ENCODE measurements at regions not wholly inside any gene's neighbourhood (a gene's known extent, or its start where the extent isn't known, plus 50 kb on each side); places are given as distances from the start of the nearest gene placed in this dataset.

DNA sequence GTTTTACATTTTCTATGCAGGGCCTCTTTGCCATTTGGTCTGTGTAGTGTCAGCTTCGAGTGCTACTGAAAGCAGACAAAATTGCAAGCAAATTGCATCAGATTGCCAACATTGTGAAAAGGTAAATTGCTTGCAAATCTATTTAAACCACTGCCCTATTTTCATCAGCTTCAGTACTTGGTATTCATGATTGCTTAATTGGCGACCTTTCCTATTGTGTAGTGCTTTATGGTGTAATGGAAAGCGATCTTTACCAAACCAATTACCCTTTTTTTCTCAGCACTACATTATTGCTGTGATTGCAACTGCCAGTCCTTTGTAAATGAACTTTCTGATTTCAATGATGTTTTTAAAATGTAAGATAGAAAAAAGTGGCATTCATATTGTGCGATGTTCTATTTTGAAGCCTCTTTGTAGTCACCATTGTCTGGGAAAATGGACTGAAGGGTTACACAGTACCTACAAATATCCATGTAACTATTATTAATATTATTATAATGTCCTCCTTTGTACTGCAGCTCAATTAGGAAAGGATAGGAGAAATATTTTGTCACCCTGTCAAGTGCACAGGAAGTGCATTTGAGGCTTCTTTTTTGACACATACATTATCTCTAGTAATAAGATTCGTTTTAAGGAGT, 177.7 kb upstream of the SP8 start:
- Histone ChIP-seq H3K4me1 (ENCODE audit: insufficient read depth, low read length) (peaks cover 17% of the 10 kb centered on the region), H2AFZ (ENCODE audit: low read length) (no peak overlapping the region), H4K20me1 (ENCODE audit: low read length) (no peaks in the 10 kb centered on the region), H3K9ac (ENCODE audit: low read length) (no peak overlapping the region), H3K4me3 (ENCODE audit: low read length) (no peak overlapping the region), H3K27me3 (ENCODE audit: low read length) (peaks cover 31% of the 10 kb centered on the region; the same call in 1 of the 2 replicates), H3K27ac (ENCODE audit: low read length) (no peak overlapping the region), H3K9me2 (replicated peaks; ENCODE audit: low read length) (no peaks in the 10 kb centered on the region), H3F3A (ENCODE audit: low read length, unreplicated experiment) (no peaks in the 10 kb centered on the region), H3K9me3 (ENCODE audit: low read length) (no peaks in the 10 kb centered on the region), H3K36me3 (ENCODE audit: low read depth, low read length) (no peaks in the 10 kb centered on the region), H3K4me2 (ENCODE audit: low read length) (no peak overlapping the region), H3K79me2 (ENCODE audit: low read length) (no peaks in the 10 kb centered on the region)
- DNase-seq (no peak), ATAC-seq (no peak)
- BruUV-seq (replicated peaks): no TSS peak
- CTCF ChIA-PET: no interaction called here
- POLR2A ChIA-PET (ENCODE audit: unreplicated experiment): no interaction called here
- intact Hi-C loops (cut with micrococcal nuclease): no loop called here
- TF ChIP-seq EZH2phosphoT487 (IDR thresholded peaks at IDR 0.05; ENCODE audit: borderline replicate concordance, low read length) (no peak), EZH2 (IDR thresholded peaks at IDR 0.05; ENCODE audit: low read length, unreplicated experiment) (no peak)
- TF ChIP-seq, protein P1, sequence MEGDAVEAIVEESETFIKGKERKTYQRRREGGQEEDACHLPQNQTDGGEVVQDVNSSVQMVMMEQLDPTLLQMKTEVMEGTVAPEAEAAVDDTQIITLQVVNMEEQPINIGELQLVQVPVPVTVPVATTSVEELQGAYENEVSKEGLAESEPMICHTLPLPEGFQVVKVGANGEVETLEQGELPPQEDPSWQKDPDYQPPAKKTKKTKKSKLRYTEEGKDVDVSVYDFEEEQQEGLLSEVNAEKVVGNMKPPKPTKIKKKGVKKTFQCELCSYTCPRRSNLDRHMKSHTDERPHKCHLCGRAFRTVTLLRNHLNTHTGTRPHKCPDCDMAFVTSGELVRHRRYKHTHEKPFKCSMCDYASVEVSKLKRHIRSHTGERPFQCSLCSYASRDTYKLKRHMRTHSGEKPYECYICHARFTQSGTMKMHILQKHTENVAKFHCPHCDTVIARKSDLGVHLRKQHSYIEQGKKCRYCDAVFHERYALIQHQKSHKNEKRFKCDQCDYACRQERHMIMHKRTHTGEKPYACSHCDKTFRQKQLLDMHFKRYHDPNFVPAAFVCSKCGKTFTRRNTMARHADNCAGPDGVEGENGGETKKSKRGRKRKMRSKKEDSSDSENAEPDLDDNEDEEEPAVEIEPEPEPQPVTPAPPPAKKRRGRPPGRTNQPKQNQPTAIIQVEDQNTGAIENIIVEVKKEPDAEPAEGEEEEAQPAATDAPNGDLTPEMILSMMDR (conservative IDR thresholded peaks at IDR 0.05; ENCODE audit: low read depth, low read length): no peak

DNA sequence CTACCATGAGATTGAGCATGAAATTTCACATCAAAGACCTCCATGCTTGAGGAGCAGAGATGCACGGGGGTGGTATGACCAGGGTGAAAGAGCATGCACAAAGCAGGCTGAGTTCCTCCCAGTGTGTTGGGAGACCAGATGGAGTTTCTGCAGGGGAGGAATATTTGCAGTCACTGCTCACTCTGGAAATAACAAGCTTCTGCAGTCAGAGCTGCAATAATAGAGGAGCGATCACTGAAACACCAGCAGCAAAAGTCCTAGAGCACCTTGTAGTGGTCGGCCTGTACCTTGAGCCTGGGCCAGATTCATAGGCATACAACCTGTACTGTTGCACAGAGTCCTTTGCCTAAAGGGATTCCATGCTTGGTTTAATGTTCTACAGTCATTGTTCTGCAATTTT, 184.5 kb upstream of the SP8 start:
- H4K20me1 ChIP-seq (ENCODE audit: low read length): no peaks in the 10 kb centered on the region
- ATAC-seq (no peak), DNase-seq (no peak)
- no peak for TF ChIP-seq EZH2 (IDR thresholded peaks at IDR 0.05; ENCODE audit: low read length, unreplicated experiment)
- TF ChIP-seq, protein P1 (conservative IDR thresholded peaks at IDR 0.05; ENCODE audit: low read depth, low read length): no peak
- no peak for TF ChIP-seq EZH2phosphoT487 (IDR thresholded peaks at IDR 0.05; ENCODE audit: borderline replicate concordance, low read length)
- H3K79me2 ChIP-seq (ENCODE audit: low read length): no peaks in the 10 kb centered on the region
- no TSS peak for BruUV-seq (replicated peaks)
- no peak overlapping the region for H3K27ac ChIP-seq (ENCODE audit: low read length)
- H2AFZ ChIP-seq (ENCODE audit: low read length): no peak overlapping the region
- ChIA-PET CTCF (no interaction called here), POLR2A (ENCODE audit: unreplicated experiment) (no interaction called here)
- no peak overlapping the region for H3K4me3 ChIP-seq (ENCODE audit: low read length)
- H3F3A ChIP-seq (ENCODE audit: low read length, unreplicated experiment): no peaks in the 10 kb centered on the region
- no peak overlapping the region for H3K4me2 ChIP-seq (ENCODE audit: low read length)
- no peaks in the 10 kb centered on the region for H3K9me2 ChIP-seq (replicated peaks; ENCODE audit: low read length)
- no peaks in the 10 kb centered on the region for H3K36me3 ChIP-seq (ENCODE audit: low read depth, low read length)
- intact Hi-C loops (cut with micrococcal nuclease): no loop called here
- H3K27me3 ChIP-seq (ENCODE audit: low read length): peaks cover 66% of the 10 kb centered on the region
- no peaks in the 10 kb centered on the region for H3K9me3 ChIP-seq (ENCODE audit: low read length)
- no peak overlapping the region for H3K9ac ChIP-seq (ENCODE audit: low read length)
- no peaks in the 10 kb centered on the region for H3K4me1 ChIP-seq (ENCODE audit: insufficient read depth, low read length)

DNA sequence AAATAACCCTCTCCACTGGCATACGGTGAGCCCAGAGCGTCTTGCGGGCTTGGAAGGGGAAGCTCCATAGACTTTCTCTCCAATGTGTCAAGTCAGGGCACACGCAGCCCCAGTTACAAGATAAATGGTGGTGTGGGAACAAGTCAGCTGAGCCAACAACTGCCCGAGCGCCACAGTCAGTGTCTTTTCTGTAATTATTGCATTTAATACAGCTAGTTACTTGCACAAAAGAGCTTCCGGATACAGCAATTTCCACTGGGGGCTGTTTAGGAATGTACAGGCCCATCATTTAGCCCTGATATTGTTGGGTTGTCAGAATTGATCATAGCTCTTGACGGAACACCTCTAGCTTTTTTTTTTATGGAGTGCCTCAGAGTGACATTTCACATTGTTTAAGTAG, 193.5 kb upstream of the SP8 start:
- ChIA-PET CTCF (no interaction called here), POLR2A (ENCODE audit: unreplicated experiment) (no interaction called here)
- Histone ChIP-seq H3K4me2 (ENCODE audit: low read length) (no peak overlapping the region), H3K27me3 (ENCODE audit: low read length) (peaks cover 66% of the 10 kb centered on the region), H3K4me3 (ENCODE audit: low read length) (no peak overlapping the region), H3K36me3 (ENCODE audit: low read depth, low read length) (no peaks in the 10 kb centered on the region), H3K79me2 (ENCODE audit: low read length) (no peaks in the 10 kb centered on the region), H2AFZ (ENCODE audit: low read length) (no peak overlapping the region), H3K27ac (ENCODE audit: low read length) (no peak overlapping the region), H3K9me2 (replicated peaks; ENCODE audit: low read length) (no peaks in the 10 kb centered on the region), H3K9me3 (ENCODE audit: low read length) (no peaks in the 10 kb centered on the region), H3F3A (ENCODE audit: low read length, unreplicated experiment) (no peaks in the 10 kb centered on the region), H3K9ac (ENCODE audit: low read length) (no peak overlapping the region), H3K4me1 (ENCODE audit: insufficient read depth, low read length) (no peaks in the 10 kb centered on the region), H4K20me1 (ENCODE audit: low read length) (no peaks in the 10 kb centered on the region)
- ATAC-seq (no peak), DNase-seq (no peak)
- BruUV-seq (replicated peaks): no TSS peak
- TF ChIP-seq EZH2phosphoT487 (IDR thresholded peaks at IDR 0.05; ENCODE audit: borderline replicate concordance, low read length): no peak
- TF ChIP-seq, protein P1 (conservative IDR thresholded peaks at IDR 0.05; ENCODE audit: low read depth, low read length): no peak
- TF ChIP-seq EZH2 (IDR thresholded peaks at IDR 0.05; ENCODE audit: low read length, unreplicated experiment): no peak
- intact Hi-C loops (cut with micrococcal nuclease): no loop called here
